Endodermal cell (in vitro differentiated cells): ENCODE measurements at regions not wholly inside any gene's neighbourhood (a gene's known extent, or its start where the extent isn't known, plus 50 kb on each side); places are given as distances from the start of the nearest gene placed in this dataset.

Source experiments
- DNase-seq: peaks from one replicate; pipeline ENCODE4 v3.0.0-alpha.2; 2017
- H3K27ac ChIP-seq: 2 replicates; pipeline ENCODE4 v1.5.1; 2013; ENCODE audit warnings: mild to moderate bottlenecking, low read depth, low read length, moderate library complexity
- H3K27me3 ChIP-seq: 2 replicates; pipeline ENCODE4 v1.6.1; 2013; ENCODE audit warnings: mild to moderate bottlenecking, low read length, moderate library complexity; ENCODE audit not compliant: insufficient read depth, control insufficient read depth, poor library complexity, severe bottlenecking
- H3K36me3 ChIP-seq: 2 replicates; pipeline ENCODE4 v1.7.0; 2013; ENCODE audit warnings: mild to moderate bottlenecking, low read length, moderate library complexity; ENCODE audit not compliant: control insufficient read depth, insufficient read depth
- H3K4me1 ChIP-seq: one replicate; pipeline ENCODE4 v1.7.0; 2013; ENCODE audit warnings: low read length; ENCODE audit not compliant: control insufficient read depth, insufficient read depth
- H3K4me3 ChIP-seq: 2 replicates; pipeline ENCODE4 v1.5.1; 2013; ENCODE audit warnings: mild to moderate bottlenecking, low read length, moderate library complexity
- H3K9ac ChIP-seq: 2 replicates; pipeline ENCODE4 v1.6.1; 2013; ENCODE audit warnings: mild to moderate bottlenecking, low read length, moderate library complexity; ENCODE audit not compliant: poor library complexity, severe bottlenecking; ENCODE audit errors: extremely low read depth
- H3K9me3 ChIP-seq: 2 replicates; pipeline ENCODE4 v1.6.1; 2013; ENCODE audit warnings: mild to moderate bottlenecking, low read length, moderate library complexity; ENCODE audit not compliant: control insufficient read depth
- H3K27ac Mint-ChIP-seq: 2 replicates; pipeline ENCODE4 v1.8.0; 2020; ENCODE audit warnings: mixed read lengths
- H3K27me3 Mint-ChIP-seq: 2 replicates; pipeline ENCODE4 v1.8.0; 2021; ENCODE audit warnings: mild to moderate bottlenecking, mixed read lengths; ENCODE audit not compliant: insufficient read depth
- H3K36me3 Mint-ChIP-seq: 2 replicates; pipeline ENCODE4 v1.8.0; 2020; ENCODE audit warnings: low read depth, mixed read lengths
- H3K4me1 Mint-ChIP-seq: 2 replicates; pipeline ENCODE4 v1.8.0; 2020; ENCODE audit warnings: mixed read lengths
- H3K4me3 Mint-ChIP-seq: 2 replicates; pipeline ENCODE4 v1.8.0; 2020; ENCODE audit warnings: mild to moderate bottlenecking, moderate library complexity, mixed read lengths
- H3K9me3 Mint-ChIP-seq: 2 replicates; pipeline ENCODE4 v1.8.0; 2020; ENCODE audit warnings: mild to moderate bottlenecking, mixed read lengths
- CTCF ChIP-seq: fragments of 200-600 bp; sonication (generic); conservative IDR thresholded peaks from 2 replicates; pipeline ENCODE4 v1.5.0; 2021; ENCODE audit warnings: antibody characterized with exemption, mild to moderate bottlenecking
- WGBS, 2 experiments: methylation state at CpG; one replicate each; pipeline versions ENCODE4 v1.1.5 to v1.1.7; 2013; ENCODE audit warnings: missing lambda C conversion rate in 2 of 2, mixed read lengths in 1 of 2; ENCODE audit not compliant: insufficient coverage in 1 of 2, insufficient read length in 1 of 2; 5-methylcytosine and 5-hydroxymethylcytosine counted together

DNA sequence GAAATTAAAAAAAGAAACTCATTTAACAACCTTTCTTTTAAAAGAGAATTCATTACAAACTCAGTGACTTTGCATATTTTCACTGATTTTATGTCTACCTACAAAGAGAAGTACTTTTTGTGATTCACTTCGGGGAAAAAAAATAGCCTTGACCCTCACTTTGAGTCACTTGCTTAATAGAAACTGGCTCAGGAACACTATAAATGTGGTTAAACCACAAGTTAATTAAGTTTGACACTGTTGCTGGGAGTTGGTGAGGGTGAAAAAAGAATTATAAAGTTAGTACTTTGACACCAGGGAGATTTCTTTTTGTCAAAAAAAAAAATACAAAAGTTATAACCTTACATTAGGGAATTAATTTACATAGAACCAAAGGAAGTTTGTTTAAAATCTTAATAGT lies 810.9 kb downstream of the NR2F2 start:
- no peak overlapping the region for H3K27ac ChIP-seq
- H3K9ac ChIP-seq: no peak overlapping the region
- H3K27me3 ChIP-seq: no peaks in the 10 kb centered on the region
- H3K9me3 ChIP-seq: no peaks in the 10 kb centered on the region
- H3K9me3 Mint-ChIP-seq: no peaks in the 10 kb centered on the region
- no peak for DNase-seq
- no peak overlapping the region for H3K27ac Mint-ChIP-seq
- no peaks in the 10 kb centered on the region for H3K36me3 ChIP-seq
- no peak for TF ChIP-seq CTCF
- 96 to 100% methylated on average over 1 of the region's 1 CpG for WGBS, 2 experiments
- H3K4me3 ChIP-seq: no peak overlapping the region
- H3K4me1 Mint-ChIP-seq: no peaks in the 10 kb centered on the region
- H3K4me1 ChIP-seq: no peaks in the 10 kb centered on the region
- no peaks in the 10 kb centered on the region for H3K36me3 Mint-ChIP-seq
- H3K4me3 Mint-ChIP-seq: no peak overlapping the region
- H3K27me3 Mint-ChIP-seq: no peaks in the 10 kb centered on the region

GRCh38 chr15:97141871-97142270 lies 811.4 kb downstream of the NR2F2 start:
- Histone ChIP-seq H3K27ac (no peak overlapping the region), H3K36me3 (no peaks in the 10 kb centered on the region), H3K27me3 (no peaks in the 10 kb centered on the region), H3K4me3 (no peak overlapping the region), H3K9ac (no peak overlapping the region), H3K4me1 (no peaks in the 10 kb centered on the region), H3K9me3 (no peaks in the 10 kb centered on the region)
- no peaks in the 10 kb centered on the region for H3K27me3 Mint-ChIP-seq
- no peak for DNase-seq
- WGBS, 2 experiments: 43% methylated on average over 2 of the region's 2 CpGs; no CpG with 5 or more reads in 1 of the 2 experiments
- H3K4me1 Mint-ChIP-seq: no peaks in the 10 kb centered on the region
- no peak overlapping the region for H3K4me3 Mint-ChIP-seq
- no peaks in the 10 kb centered on the region for H3K36me3 Mint-ChIP-seq
- no peak overlapping the region for H3K27ac Mint-ChIP-seq
- TF ChIP-seq CTCF: no peak
- H3K9me3 Mint-ChIP-seq: no peaks in the 10 kb centered on the region

GRCh38 chr15:97143592-97144376 lies 813.3 kb downstream of the NR2F2 start:
- Mint-ChIP-seq H3K27ac (no peak overlapping the region), H3K4me3 (no peak overlapping the region), H3K27me3 (no peaks in the 10 kb centered on the region), H3K9me3 (no peaks in the 10 kb centered on the region), H3K36me3 (no peaks in the 10 kb centered on the region), H3K4me1 (no peaks in the 10 kb centered on the region)
- TF ChIP-seq CTCF: no peak
- Histone ChIP-seq H3K27me3 (no peaks in the 10 kb centered on the region), H3K9me3 (no peaks in the 10 kb centered on the region), H3K9ac (no peak overlapping the region), H3K4me1 (no peaks in the 10 kb centered on the region), H3K4me3 (no peak overlapping the region), H3K36me3 (no peaks in the 10 kb centered on the region), H3K27ac (no peak overlapping the region)
- DNase-seq: no peak
- WGBS, 2 experiments: 71 to 91% methylated on average over 4 to 6 of the region's 6 CpGs
